DMS153 treated with DMSO at 0.1 percent for 48 hours (cell line): ENCODE measurements at regions not wholly inside any gene's neighbourhood (a gene's known extent, or its start where the extent isn't known, plus 50 kb on each side); places are given as distances from the start of the nearest gene placed in this dataset.
"Not testable (repeated sequence)": the region's sequence is repeated elsewhere in the genome, so short reads cannot be mapped to it uniquely, and the experiment has no call there.

ENCODE experiments used
- DNase-seq: peaks from one replicate; lab custom pipeline; 2025; ENCODE audit not compliant: unreplicated experiment; lab: John Stamatoyannopoulos, UW

GRCh38 chr3:24683633-24684384 is 189.2 kb upstream of the THRB start:
- no peak for DNase-seq

- DNase-seq = no peak
Measured at GRCh38 chr3:24684506-24685023, 189.9 kb upstream of the THRB start.

- no peak for DNase-seq
Measured at GRCh38 chr3:24686808-24687207, 192.2 kb upstream of the THRB start.

GRCh38 chr3:24687671-24688070 is 193.0 kb upstream of the THRB start:
- no peak for DNase-seq

GRCh38 chr3:24688446-24689148 is 193.9 kb upstream of the THRB start:
- DNase-seq = no peak

GRCh38 chr3:24689353-24689752 is 194.7 kb upstream of the THRB start:
- no peak for DNase-seq

GRCh38 chr3:24690777-24691176 is 196.1 kb upstream of the THRB start:
- DNase-seq = no peak

GRCh38 chr3:24699078-24699477 is 204.4 kb upstream of the THRB start:
- DNase-seq = not testable (repeated sequence)

GRCh38 chr3:24704496-24704895 is 209.8 kb upstream of the THRB start:
- no peak for DNase-seq

- no peak for DNase-seq
Measured at GRCh38 chr3:24707936-24708335, 213.3 kb upstream of the THRB start.

GRCh38 chr3:24709956-24710355 is 215.3 kb upstream of the THRB start:
- DNase-seq = no peak

GRCh38 chr3:24713516-24713915 is 218.9 kb upstream of the THRB start:
- DNase-seq = no peak

- no peak for DNase-seq
Measured at GRCh38 chr3:24714436-24714835, 219.8 kb upstream of the THRB start.

- DNase-seq = no peak
Measured at GRCh38 chr3:24715171-24715792, 220.6 kb upstream of the THRB start.

GRCh38 chr3:24722087-24722486 is 227.4 kb upstream of the THRB start:
- no peak for DNase-seq

- no peak for DNase-seq
Measured at GRCh38 chr3:24725514-24726255, 231.0 kb upstream of the THRB start.

GRCh38 chr3:24726423-24726822 is 231.8 kb upstream of the THRB start:
- no peak for DNase-seq

GRCh38 chr3:24730173-24730572 is 235.5 kb upstream of the THRB start:
- DNase-seq = no peak

GRCh38 chr3:24734019-24734418 is 239.4 kb upstream of the THRB start:
- no peak for DNase-seq

- DNase-seq = no peak
Measured at GRCh38 chr3:24736701-24737100, 242.1 kb upstream of the THRB start.

- DNase-seq = no peak
Measured at GRCh38 chr3:24740326-24740725, 245.7 kb upstream of the THRB start.
